IMR-90 (cell line): ENCODE measurements at regions not wholly inside any gene's neighbourhood (a gene's known extent, or its start where the extent isn't known, plus 50 kb on each side); places are given as distances from the start of the nearest gene placed in this dataset.

Experiments
- ATAC-seq: fragments of 200-7000 bp; cut with Tn5 transposase; 2 replicates; pipeline ENCODE4 v1.9.1; 2020; ENCODE audit warnings: low read depth, mild to moderate bottlenecking, moderate library complexity
- BruUV-seq: library from RNA; stranded (reverse); fragments of 400-500 nt; replicated peaks from 2 replicates; lab custom pipeline; 2021; lab: Mats Ljungman, UMichigan
- CTCF ChIA-PET: fragments of 300-600 bp; formaldehyde crosslinking; extraction: SDS; loops from one replicate; lab custom pipeline; 2021; ENCODE audit warnings: antibody characterized with exemption; lab: Yijun Ruan, JAX
- POLR2A ChIA-PET: fragments of 300-600 bp; sonication (Branson Sonifier 250); formaldehyde crosslinking; loops from one replicate; lab custom pipeline; 2022; ENCODE audit warnings: antibody characterized with exemption; ENCODE audit not compliant: unreplicated experiment; lab: Charles Lee
- DNase-seq: peaks from one replicate; pipeline ENCODE4 v3.0.0; 2013
- H2AFZ ChIP-seq: replicated peaks from 2 replicates; pipeline ENCODE3; 2013; ENCODE audit warnings: low read length, mild to moderate bottlenecking; ENCODE audit not compliant: poor library complexity
- H2AK5ac ChIP-seq: 2 replicates; pipeline ENCODE4 v1.6.1; 2013; ENCODE audit warnings: low read depth, low read length, inconsistent platforms
- H2AK9ac ChIP-seq: replicated peaks from 2 replicates; pipeline ENCODE3; 2013; ENCODE audit warnings: mild to moderate bottlenecking, low read depth, low read length, moderate library complexity; ENCODE audit not compliant: poor library complexity
- H2BK120ac ChIP-seq: 2 replicates; pipeline ENCODE4 v1.6.1; 2013; ENCODE audit warnings: low read depth, low read length, inconsistent platforms
- H2BK15ac ChIP-seq: 3 replicates; pipeline ENCODE4 v1.6.1; 2013; ENCODE audit warnings: low read depth, low read length, inconsistent platforms
- H2BK20ac ChIP-seq: 2 replicates; pipeline ENCODE4 v1.6.1; 2013; ENCODE audit warnings: low read depth, mild to moderate bottlenecking, inconsistent platforms, low read length, moderate library complexity
- H2BK5ac ChIP-seq: 2 replicates; pipeline ENCODE4 v1.6.1; 2013; ENCODE audit warnings: mild to moderate bottlenecking, low read depth, low read length, inconsistent platforms; ENCODE audit not compliant: poor library complexity, severe bottlenecking
- H3K14ac ChIP-seq: replicated peaks from 2 replicates; pipeline ENCODE4 v1.6.1; 2013; ENCODE audit warnings: low read depth, low read length, inconsistent platforms
- H3K18ac ChIP-seq: 2 replicates; pipeline ENCODE4 v1.6.1; 2013; ENCODE audit warnings: low read depth, low read length, control low read depth
- H3K23ac ChIP-seq: 2 replicates; pipeline ENCODE4 v1.6.1; 2013; ENCODE audit warnings: low read depth, low read length, inconsistent platforms
- H3K27ac ChIP-seq: 2 replicates; pipeline ENCODE4 v1.5.1; 2013; ENCODE audit warnings: mild to moderate bottlenecking, control low read depth, low read length; ENCODE audit not compliant: insufficient read depth
- H3K27me3 ChIP-seq: 2 replicates; pipeline ENCODE4 v1.6.1; 2013; ENCODE audit warnings: low read length; ENCODE audit not compliant: control insufficient read depth, insufficient read depth
- H3K36me3 ChIP-seq: 2 replicates; pipeline ENCODE4 v1.6.1; 2013; ENCODE audit warnings: low read length, mixed read lengths; ENCODE audit not compliant: control insufficient read depth, insufficient read depth
- H3K4ac ChIP-seq: 2 replicates; pipeline ENCODE4 v1.6.1; 2013; ENCODE audit warnings: low read depth, low read length, inconsistent platforms
- H3K4me1 ChIP-seq: 2 replicates; pipeline ENCODE4 v1.6.1; 2013; ENCODE audit warnings: low read length, mixed read lengths; ENCODE audit not compliant: control insufficient read depth, insufficient read depth
- H3K4me2 ChIP-seq: 2 replicates; pipeline ENCODE4 v1.6.1; 2013; ENCODE audit warnings: low read depth, mild to moderate bottlenecking, control low read depth, low read length, moderate library complexity
- H3K4me3 ChIP-seq: 2 replicates; pipeline ENCODE4 v1.5.1; 2013; ENCODE audit warnings: low read depth, mild to moderate bottlenecking, control low read depth, low read length, moderate library complexity; ENCODE audit not compliant: insufficient read depth
- H3K56ac ChIP-seq: 2 replicates; pipeline ENCODE4 v1.6.1; 2013; ENCODE audit warnings: low read length, inconsistent platforms; ENCODE audit not compliant: insufficient read depth; ENCODE audit errors: extremely low read depth
- H3K79me1 ChIP-seq, 2 experiments: 2 replicates each; pipeline ENCODE4 v1.6.1; 2013; ENCODE audit warnings: low read length in 2 of 2, inconsistent platforms in 1 of 2, low read depth in 1 of 2
- H3K9ac ChIP-seq: 2 replicates; pipeline ENCODE4 v1.6.1; 2013; ENCODE audit warnings: low read depth, low read length, control low read depth
- H3K9me1 ChIP-seq: 2 replicates; pipeline ENCODE4 v1.6.1; 2013; ENCODE audit warnings: low read length, inconsistent platforms; ENCODE audit not compliant: insufficient read depth
- H3K9me3 ChIP-seq: 2 replicates; pipeline ENCODE4 v1.6.1; 2013; ENCODE audit warnings: low read length; ENCODE audit not compliant: control insufficient read depth, insufficient read depth
- H4K20me1 ChIP-seq: 2 replicates; pipeline ENCODE4 v1.6.1; 2013; ENCODE audit warnings: low read length, inconsistent platforms; ENCODE audit not compliant: insufficient read depth
- H4K5ac ChIP-seq: 2 replicates; pipeline ENCODE4 v1.6.1; 2013; ENCODE audit warnings: mild to moderate bottlenecking, low read depth, low read length, control low read depth
- H4K8ac ChIP-seq, 2 experiments: 2 replicates each; pipeline ENCODE4 v1.6.1; 2013; ENCODE audit warnings: low read depth in 2 of 2, low read length in 2 of 2, control low read depth in 1 of 2, inconsistent platforms in 1 of 2
- H4K91ac ChIP-seq: 2 replicates; pipeline ENCODE4 v1.6.1; 2013; ENCODE audit warnings: low read depth, low read length, inconsistent platforms; ENCODE audit not compliant: insufficient read depth
- FOS ChIP-seq: fragments of 150-350 bp; IDR thresholded peaks from 2 replicates; pipeline ENCODE4 v1.6.1; 2016; ENCODE audit warnings: low read depth, low read length
- WGBS, 2 experiments: methylation state at CpG; one replicate each; pipeline versions ENCODE4 v1.1.5 to v1.1.7; 2013; ENCODE audit warnings: missing lambda C conversion rate in 2 of 2; ENCODE audit not compliant: insufficient read length in 1 of 2; ENCODE audit errors: extremely low coverage in 2 of 2; 5-methylcytosine and 5-hydroxymethylcytosine counted together
- dilution Hi-C: fragments of 300-500 bp; cut with HindIII; formaldehyde crosslinking; loops from one replicate; pipeline ENCODE4 v1.14.3; 2018; ENCODE audit warnings: low sequenced_read_pairs; ENCODE audit not compliant: unreplicated experiment
- in situ Hi-C: fragments of 300-500 bp; cut with MboI; formaldehyde crosslinking; loops from 3 replicates; pipeline ENCODE4 v1.14.3; 2019; ENCODE audit warnings: low sequenced_read_pairs, inconsistent platforms, mixed read lengths
- intact Hi-C: fragments of 100-400 bp; cut with micrococcal nuclease; formaldehyde crosslinking; loops from 2 replicates; pipeline ENCODE4 v1.10.0; 2022

DNA sequence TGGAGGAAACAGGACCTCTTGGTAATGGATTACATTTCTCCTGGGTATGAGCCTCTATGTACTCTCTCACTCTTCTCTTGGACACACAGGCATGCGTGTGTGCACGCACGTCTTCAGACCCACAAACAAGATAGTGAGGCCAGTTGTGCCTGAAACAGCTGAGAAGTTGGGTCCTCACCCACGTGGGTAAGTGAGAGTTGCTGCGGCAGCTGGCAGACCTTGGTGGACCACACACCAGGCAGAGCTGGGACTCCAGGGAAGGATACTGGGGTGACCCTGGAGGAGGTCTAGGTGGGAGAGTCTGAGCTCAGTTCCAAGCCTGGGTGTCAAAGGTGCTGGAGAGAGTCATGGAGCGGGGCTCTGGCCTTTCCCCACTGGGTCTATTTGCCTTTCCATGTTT, 194.3 kb downstream of the HAUS1 start:
- no peaks in the 10 kb centered on the region for H3K79me1 ChIP-seq
- H4K91ac ChIP-seq: no peak overlapping the region
- WGBS, 2 experiments: 100% methylated on average over 1 of the region's 6 CpGs; no CpG with 5 or more reads in 1 of the 2 experiments
- no peak overlapping the region for H3K56ac ChIP-seq
- DNase-seq: no peak
- no peaks in the 10 kb centered on the region for H3K36me3 ChIP-seq
- ChIA-PET CTCF (interaction anchor here (1.3 kb wide), 1 partner anchor 359 kb away, joined by 3 read pairs; no protein-coding TSS in a partner anchor), POLR2A (no interaction called here)
- no peak overlapping the region for H2AK9ac ChIP-seq
- in situ Hi-C loops: loop anchor here (10.0 kb wide), 1 partner anchor 356 kb away; the partner anchor contains the start of gene LOXHD1
- TF ChIP-seq FOS: no peak
- no peak overlapping the region for H3K4ac ChIP-seq
- no peak overlapping the region for H3K4me3 ChIP-seq
- H4K8ac ChIP-seq: no peak overlapping the region
- H4K5ac ChIP-seq: no peak overlapping the region
- intact Hi-C loops: no loop called here
- no peaks in the 10 kb centered on the region for H3K4me1 ChIP-seq
- no peak overlapping the region for H2BK5ac ChIP-seq
- H3K18ac ChIP-seq: no peak overlapping the region
- H3K9me3 ChIP-seq: peaks cover under 1% of the 10 kb centered on the region; the same call in 1 of the 2 replicates
- H3K23ac ChIP-seq: no peak overlapping the region
- no peak overlapping the region for H2AK5ac ChIP-seq
- no peak overlapping the region for H3K4me2 ChIP-seq
- H3K27ac ChIP-seq: no peak overlapping the region
- H2BK15ac ChIP-seq: no peak overlapping the region
- H3K9me1 ChIP-seq: no peaks in the 10 kb centered on the region
- H3K14ac ChIP-seq: no peak overlapping the region
- no peak for ATAC-seq
- dilution Hi-C loops: no loop called here
- H3K9ac ChIP-seq: no peak overlapping the region
- peaks cover 3% of the 10 kb centered on the region; the same call in 1 of the 2 replicates for H3K27me3 ChIP-seq
- H2BK20ac ChIP-seq: no peak overlapping the region
- H2BK120ac ChIP-seq: no peak overlapping the region
- no TSS peak for BruUV-seq
- no peak overlapping the region for H2AFZ ChIP-seq
- H4K20me1 ChIP-seq: no peaks in the 10 kb centered on the region
